ENCODE measurements at regions not wholly inside any gene's neighbourhood (a gene's known extent, or its start where the extent isn't known, plus 50 kb on each side); places are given as distances from the start of the nearest gene placed in this dataset.

DNA sequence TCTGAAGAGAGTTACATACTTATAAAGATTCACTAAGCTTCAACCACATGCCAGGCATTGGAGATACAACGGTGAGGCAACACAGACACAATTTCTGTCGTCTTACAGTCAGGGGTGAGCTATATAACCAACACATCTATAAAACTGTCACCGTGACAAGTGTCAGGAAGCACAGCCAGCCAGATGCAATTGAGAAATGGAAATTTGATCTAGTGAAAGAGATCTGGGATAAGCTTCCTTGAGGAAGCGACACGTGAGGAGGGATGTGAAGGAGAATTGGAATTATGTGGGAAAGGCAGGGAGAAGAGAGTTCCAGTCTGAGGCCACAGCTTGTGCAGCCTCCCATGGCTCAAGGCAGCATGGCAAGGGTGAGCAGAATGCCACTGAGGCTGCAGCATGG is 50.9 kb upstream of the ZNF354B start:
- no peak for DNase-seq (ENCODE audit: low read depth, low spot score)
- in situ Hi-C loops (cut with HindIII; ENCODE audit: low pct_unique_long_range_greater_than_20kb, low sequenced_read_pairs), result no loop called here

DNA sequence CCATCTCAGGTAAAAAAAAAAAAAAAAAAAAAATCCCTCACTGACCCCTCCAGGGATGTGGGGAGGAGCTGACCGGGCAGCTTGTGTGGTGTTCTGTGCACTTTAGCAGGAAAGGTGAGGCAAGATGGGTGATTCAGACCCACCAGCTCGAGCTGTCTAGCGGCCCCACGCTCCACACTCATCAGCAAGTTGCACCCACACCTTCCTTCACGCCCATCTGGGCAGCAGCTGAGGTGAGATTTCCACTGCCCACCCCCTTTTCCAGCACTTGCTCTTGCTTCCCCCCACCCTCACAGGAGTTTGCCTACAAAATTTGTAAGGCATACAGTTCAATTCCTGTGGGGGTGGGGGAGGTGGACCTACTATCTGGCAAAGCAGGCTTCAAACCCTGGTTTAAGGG is 58.7 kb upstream of the ZNF354B start:
- in situ Hi-C loops (cut with HindIII; ENCODE audit: low pct_unique_long_range_greater_than_20kb, low sequenced_read_pairs), result no loop called here

DNA sequence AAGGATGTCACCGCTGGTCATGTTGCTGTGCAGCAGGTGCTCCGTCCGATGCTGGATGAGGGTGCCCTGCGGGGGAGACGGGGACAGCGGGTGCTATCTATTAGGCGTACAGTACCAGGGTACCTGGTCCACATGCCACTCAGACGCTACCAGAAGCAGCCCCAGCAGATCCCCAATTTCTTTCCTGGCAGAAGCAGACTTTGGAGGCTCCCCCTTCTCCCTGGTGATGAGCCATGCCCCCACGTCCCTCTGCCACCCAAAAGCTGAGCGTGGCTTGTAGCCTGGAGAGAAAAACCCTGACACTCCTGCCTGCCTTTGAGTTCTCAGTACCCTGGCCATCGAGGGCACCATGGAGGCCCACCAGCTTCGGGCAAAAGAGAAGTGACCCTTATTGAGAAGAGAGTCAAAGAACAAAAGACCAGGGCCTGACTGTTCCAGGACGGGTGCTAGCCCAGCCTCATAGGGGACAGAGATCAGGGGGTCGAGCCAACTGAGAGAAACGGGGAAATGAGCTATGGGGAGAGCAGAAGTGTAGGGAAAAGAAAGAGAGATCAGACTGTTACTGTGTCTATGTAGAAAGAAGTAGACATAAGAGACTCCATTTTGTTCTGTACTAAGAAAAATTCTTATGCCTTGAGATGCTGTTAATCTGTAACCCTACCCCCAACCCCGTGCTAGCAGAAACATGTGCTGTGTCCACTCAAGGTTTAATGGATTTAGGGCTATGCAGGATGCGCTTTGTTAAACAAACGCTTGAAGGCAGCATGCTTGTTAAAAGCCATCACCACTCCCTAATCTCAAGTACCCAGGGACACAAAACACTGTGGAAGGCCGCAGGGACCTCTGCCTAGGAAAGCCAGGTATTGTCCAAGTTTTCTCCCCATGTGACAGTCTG is 62.0 kb upstream of the ZNF354B start:
- no peak for DNase-seq (ENCODE audit: low read depth, low spot score)
- in situ Hi-C loops (cut with HindIII; ENCODE audit: low pct_unique_long_range_greater_than_20kb, low sequenced_read_pairs), result no loop called here

More for the DNA sequence above, 58.7 kb upstream of the ZNF354B start:
- DNase-seq (ENCODE audit: low read depth, low spot score), result no peak

DNA sequence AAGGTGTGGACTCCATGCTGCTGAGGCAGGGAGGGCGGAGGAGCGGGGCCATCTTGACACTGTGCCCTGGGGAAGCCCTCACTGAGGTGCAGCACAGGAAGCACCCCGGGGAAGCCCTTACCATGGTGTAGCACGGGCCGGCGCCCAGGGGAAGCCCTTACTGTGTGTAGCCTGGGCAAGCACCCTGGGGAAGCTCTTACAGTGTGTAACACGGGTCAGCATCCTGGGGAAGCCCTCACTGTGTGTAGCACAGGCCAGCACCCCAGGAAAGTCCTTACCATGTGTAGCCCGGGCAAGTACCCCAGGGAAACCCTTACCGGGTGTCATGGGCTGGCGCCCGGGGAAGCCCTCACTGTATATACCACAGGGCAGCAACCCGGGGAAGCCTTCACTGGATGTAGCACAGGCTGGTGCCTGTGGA is 62.6 kb upstream of the ZNF354B start:
- in situ Hi-C loops (cut with HindIII; ENCODE audit: low pct_unique_long_range_greater_than_20kb, low sequenced_read_pairs), result no loop called here
- DNase-seq (ENCODE audit: low read depth, low spot score), result no peak

DNA sequence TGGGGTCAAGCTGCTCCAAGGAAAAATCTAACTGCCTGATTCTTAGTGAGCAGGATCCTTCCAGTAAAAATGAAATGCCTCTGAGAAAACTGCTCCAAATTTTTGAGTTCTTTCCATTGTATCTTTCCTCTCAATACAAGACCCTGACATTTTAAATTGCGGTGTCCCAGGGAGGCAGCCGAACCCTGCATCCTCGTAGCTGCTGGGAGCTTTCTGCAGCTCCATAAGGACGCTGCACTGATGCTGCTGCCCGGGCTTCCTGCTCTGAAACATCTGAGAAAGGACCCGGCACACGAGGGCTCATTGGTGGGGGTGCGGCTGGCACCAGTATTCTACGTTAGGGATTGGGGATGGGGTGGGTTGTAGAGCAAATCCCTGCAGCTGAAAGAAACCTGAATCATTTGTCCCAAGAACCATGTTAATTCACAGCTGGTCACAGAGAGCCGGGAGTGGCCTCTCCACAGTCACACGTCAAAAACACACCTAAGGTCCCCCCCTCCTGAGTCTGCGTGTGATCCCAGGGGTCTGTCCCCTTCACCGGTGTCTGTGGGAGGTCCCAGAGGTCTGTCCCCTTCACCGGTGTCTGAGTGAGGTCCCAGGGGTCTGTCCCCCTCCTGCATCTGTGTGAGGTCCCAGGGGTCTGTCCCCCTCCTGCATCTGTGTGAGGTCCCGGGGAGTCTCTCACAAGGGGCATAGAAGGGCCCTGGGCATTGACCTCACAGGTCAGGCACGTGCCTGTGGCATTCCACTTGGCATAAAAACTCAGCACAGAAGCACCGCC is 63.4 kb upstream of the ZNF354B start:
- DNase-seq (ENCODE audit: low read depth, low spot score), result no peak

DNA sequence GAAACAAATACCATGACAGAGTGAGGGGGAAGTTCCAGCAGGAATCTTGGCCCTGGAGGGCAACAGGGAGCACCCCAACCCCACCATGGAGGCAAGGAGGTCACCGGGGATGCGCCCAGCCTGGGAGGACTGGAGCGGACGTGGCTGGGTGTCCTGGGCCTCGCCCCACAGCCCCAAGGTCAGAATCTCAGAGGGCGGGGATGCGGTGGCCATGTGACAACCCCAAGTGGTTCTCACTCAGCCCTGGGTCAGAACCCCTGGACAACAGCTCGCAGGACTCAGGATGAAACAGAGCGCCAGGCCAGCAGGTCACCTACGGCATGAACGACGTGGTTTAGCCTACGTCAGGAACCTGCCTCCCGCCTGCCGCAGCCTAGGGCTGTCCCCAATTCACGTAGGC is 64.0 kb upstream of the ZNF354A start:
- in situ Hi-C loops (cut with HindIII; ENCODE audit: low pct_unique_long_range_greater_than_20kb, low sequenced_read_pairs), result no loop called here
- DNase-seq (ENCODE audit: low read depth, low spot score), result no peak

More for the DNA sequence above, 63.4 kb upstream of the ZNF354B start:
- in situ Hi-C loops (cut with HindIII; ENCODE audit: low pct_unique_long_range_greater_than_20kb, low sequenced_read_pairs), result no loop called here

DNA sequence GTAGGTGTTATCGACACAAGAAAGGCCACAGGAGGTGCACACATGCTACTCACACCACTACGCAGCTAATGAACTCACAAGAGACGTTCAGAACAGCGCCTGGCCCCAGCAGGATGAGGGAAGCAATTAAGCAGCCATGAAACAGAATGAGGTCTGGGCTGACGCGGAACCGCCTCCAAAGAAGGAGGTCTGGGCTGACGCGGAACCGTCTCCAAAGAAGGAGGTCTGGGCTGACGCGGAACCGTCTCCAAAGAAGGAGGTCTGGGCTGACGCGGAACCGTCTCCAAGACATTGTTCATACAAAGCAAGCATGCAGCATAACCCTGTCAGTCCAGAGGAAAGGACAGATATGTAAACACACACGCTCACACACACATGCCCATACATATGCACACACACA is 63.2 kb upstream of the ZNF354A start:
- DNase-seq (ENCODE audit: low read depth, low spot score), result no peak
- in situ Hi-C loops (cut with HindIII; ENCODE audit: low pct_unique_long_range_greater_than_20kb, low sequenced_read_pairs), result no loop called here

DNA sequence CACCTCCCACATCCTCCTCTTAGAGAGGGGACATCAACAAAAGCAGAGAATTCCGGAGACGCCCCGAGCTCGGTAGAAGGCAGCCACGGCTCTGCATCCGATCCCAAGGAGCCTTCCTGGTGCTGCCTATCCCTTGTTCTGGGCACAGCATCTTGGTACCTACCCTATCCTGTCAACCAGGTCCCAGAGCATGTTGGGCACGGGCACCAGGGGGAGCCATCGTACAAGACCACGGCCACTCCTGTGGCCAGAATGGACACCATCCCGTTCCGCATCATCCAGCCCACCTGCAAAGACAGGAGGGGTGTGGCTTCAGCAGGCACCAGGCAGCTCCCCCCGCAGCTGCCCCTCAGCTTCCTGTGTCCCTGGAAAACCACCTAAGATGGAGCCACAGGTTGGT is 62.7 kb upstream of the ZNF354A start:
- in situ Hi-C loops (cut with HindIII; ENCODE audit: low pct_unique_long_range_greater_than_20kb, low sequenced_read_pairs), result no loop called here
- DNase-seq (ENCODE audit: low read depth, low spot score), result peak; percentile 17

DNA sequence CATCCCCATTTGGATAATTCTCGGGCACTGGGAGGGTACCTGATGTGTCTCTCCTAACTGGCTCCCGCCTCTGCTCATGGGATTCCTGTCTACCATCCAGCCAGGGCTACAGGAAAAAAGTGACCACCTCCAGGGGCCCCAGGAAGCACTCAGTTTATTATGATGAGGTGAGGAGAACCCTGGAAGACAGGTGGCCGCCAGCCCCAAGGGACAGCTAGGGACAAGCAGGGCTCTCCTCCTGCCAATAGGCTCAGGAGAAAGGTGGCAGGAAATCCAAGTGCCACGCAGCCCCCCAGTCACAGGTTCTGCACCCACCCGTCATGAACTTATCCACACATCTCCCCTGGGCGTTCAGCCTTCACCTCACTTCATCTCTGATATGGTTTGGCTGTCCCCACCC is 61.5 kb upstream of the ZNF354A start:
- DNase-seq (ENCODE audit: low read depth, low spot score), result no peak
- in situ Hi-C loops (cut with HindIII; ENCODE audit: low pct_unique_long_range_greater_than_20kb, low sequenced_read_pairs), result no loop called here

DNA sequence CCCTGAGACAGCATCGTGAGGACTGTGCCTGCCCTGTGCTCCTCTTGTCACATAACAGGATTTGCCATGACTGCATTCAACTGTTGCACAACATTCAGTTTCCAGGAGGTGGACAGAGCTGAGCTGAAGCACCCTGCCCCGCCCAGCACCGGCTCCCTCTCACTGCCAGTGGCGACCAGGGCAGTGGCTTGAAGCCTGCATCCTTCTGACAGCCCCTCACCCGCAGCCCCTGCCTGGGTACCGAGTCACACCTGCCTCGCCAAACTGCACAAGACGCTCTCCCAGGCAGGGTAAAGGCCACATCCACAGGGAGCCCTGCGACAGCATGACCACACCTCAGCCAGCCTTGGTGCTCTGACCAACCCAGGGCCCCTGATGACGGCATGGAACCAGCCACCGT is 59.9 kb upstream of the ZNF354A start:
- in situ Hi-C loops (cut with HindIII; ENCODE audit: low pct_unique_long_range_greater_than_20kb, low sequenced_read_pairs), result no loop called here
- no peak for DNase-seq (ENCODE audit: low read depth, low spot score)

DNA sequence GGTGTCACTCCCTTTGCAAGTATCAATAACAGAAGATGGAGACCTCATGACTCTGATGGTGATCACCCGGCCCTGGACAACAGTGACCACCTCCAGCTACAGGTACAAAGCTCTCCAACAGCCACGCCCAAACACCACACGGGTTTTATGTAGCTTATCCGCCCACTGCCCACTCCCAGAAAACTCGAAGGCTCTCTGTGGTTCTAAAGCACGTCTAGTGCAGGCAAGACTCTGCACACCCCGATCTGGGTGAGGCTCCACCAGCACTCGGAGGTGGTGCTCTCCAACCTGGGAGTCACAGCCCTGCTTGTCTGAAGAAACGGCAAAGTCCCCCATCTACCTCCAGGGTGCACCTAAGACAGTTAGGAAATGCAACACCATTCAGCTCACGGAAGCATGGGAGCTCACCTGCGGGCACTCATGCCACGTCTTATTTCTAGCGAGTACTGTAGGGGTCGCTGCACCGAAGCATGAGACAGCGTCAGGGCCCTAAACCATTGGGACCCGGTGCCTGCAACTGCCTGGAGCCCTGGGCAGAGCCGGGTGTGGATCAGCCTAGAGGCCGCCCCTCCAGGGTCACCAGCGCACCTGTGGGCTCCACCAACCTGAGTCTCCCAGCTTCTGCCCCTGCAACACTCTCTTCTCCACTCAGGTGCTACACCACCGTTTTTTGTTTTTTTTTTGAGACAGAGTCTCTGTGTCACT is 58.1 kb upstream of the ZNF354A start:
- in situ Hi-C loops (cut with HindIII; ENCODE audit: low pct_unique_long_range_greater_than_20kb, low sequenced_read_pairs), result no loop called here
- DNase-seq (ENCODE audit: low read depth, low spot score), result no peak

DNA sequence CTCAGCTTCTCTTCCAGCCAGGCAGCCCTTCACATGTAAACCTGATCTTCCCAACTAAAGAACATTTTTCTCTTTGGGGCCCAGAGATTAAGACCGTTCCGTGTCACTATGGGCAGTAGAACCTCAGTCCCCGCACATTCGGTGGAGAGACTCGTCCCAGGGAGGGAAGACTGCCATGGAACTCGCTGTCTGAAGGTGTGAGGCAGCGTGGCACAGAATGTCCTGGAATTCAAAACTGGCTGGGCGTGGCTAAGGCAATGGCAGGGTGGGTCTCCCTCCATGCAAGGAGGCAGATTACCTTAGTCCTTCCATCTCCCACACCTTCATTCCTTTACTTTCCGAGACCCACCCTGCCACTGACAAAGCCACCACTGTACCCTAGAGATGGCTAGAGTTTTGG is 57.4 kb upstream of the ZNF354A start:
- in situ Hi-C loops (cut with HindIII; ENCODE audit: low pct_unique_long_range_greater_than_20kb, low sequenced_read_pairs), result no loop called here
- no peak for DNase-seq (ENCODE audit: low read depth, low spot score)

DNA sequence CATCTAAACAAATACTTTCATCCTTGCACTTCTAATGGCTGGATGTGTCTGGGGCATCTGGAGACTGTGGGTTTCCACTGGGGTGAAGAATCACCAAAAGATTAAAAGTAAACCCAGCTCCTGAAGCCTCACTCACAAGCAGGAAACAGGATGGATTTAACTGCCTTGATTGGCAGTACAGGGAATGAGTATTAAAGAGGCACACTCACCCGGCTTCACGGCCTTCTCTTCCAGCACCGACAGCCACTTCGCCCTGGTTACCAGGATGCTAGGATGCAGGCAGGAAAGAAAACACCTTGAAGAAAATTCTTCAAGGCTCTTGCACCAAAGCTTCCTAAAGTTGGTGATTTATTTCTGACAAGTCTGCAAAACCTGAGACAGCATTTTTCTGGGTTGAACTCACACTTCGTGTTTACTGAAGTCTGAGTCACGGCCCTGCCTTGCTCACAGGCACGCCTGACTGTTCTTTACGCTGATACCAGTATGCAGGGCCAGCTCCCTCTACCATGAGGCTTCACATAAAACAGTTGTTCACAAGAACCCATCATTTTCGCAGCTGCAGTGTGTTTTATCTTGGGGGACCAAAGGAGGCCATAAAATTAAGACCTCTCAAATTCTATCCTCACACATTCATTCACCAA is 56.5 kb upstream of the ZNF354A start:
- in situ Hi-C loops (cut with HindIII; ENCODE audit: low pct_unique_long_range_greater_than_20kb, low sequenced_read_pairs), result no loop called here
- no peak for DNase-seq (ENCODE audit: low read depth, low spot score)

DNA sequence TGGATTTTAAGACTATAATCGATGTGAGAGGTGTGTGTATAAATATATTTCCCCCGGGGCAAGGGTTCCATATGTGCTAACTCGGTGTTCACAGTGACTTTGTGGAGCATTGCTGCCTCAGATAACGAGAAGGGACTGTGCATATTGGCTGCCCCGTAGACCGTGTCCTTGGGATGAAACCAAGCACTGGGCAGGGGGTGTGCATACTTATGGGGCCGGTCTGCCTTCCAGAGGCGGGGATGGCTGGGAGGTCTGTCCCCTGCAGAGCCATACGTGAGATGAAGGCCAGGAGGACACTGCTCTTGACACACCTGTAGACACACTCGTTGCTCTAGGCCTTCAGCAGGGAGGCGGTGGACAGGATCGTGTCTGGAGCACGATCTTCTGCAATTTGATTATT is 56.0 kb upstream of the ZNF354A start:
- DNase-seq (ENCODE audit: low read depth, low spot score), result no peak
- in situ Hi-C loops (cut with HindIII; ENCODE audit: low pct_unique_long_range_greater_than_20kb, low sequenced_read_pairs), result no loop called here

DNA sequence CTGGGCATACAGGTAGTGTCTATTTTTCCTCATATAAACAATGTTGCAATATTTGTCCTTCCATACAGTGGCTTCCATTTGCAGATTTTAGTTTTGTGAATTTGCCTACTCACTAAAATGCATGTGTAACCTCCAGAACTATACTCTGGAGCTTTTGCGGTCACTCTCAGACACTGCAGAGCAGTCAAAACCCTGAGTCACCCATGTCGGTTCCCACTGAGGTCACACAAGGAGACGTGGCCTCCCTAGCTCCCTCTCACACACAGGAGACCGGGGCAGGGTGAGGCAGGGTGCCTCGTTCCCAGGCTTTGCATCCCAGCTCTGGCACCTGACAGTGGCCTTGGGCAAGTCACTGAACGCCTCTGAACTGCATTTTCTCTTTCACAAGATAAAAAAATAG is 55.5 kb upstream of the ZNF354A start:
- no peak for DNase-seq (ENCODE audit: low read depth, low spot score)
- in situ Hi-C loops (cut with HindIII; ENCODE audit: low pct_unique_long_range_greater_than_20kb, low sequenced_read_pairs), result no loop called here

DNA sequence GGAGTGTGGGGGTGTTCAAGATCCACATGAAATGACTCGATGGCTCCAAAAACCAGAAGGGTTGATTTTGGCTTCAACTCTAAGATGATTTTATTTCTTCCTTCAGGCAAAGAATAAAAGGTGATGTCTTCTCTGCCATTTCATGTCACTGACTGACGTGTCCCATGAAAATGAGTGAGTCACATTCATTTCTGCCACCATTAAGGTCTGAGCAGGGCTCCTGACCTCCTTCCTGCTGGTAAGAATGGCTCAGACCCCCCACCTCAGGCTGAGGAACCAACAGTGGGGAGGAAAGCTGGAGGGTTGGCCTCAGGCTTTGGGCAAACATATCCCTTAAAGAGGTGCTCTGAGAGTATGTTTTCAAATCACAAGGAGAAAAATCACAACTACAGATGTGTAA is 53.9 kb upstream of the ZNF354A start:
- in situ Hi-C loops (cut with HindIII; ENCODE audit: low pct_unique_long_range_greater_than_20kb, low sequenced_read_pairs), result no loop called here
- no peak for DNase-seq (ENCODE audit: low read depth, low spot score)

DNA sequence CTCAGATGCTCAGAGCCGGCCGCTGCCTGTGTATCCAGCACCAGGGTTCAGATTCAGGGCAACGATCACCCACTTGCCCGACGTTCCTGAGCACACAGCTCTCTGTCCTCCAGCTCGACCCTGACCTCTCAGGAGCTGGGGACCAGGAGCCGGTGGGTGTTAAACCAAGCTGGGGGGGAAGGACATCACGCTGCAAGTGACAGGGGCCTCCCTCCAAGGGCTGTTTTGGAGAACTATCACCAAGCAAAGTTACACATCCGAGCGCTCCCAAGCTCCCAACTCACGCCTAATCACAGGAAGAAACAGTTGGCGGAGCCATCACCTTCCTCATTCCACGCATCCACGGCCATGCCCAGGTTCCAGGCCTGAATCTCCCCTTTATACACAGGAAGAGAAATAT is 51.5 kb upstream of the ZNF354A start:
- in situ Hi-C loops (cut with HindIII; ENCODE audit: low pct_unique_long_range_greater_than_20kb, low sequenced_read_pairs), result no loop called here
- no peak for DNase-seq (ENCODE audit: low read depth, low spot score)
